Activated T-helper 1 cell treated with anti-CD3 and anti-CD28 coated beads, Interleukin-12 subunit alpha, Interleukin-12 subunit beta, Interleukin-2, Interleukin-4 antibody, amounts not matched to agents 30 ng/mL and 10 ng/mL and 1 ng/mL, durations not matched to agents 14 hours and 24 hours and 36 hours (primary cell): ENCODE measurements at regions not wholly inside any gene's neighbourhood (a gene's known extent, or its start where the extent isn't known, plus 50 kb on each side); places are given as distances from the start of the nearest gene placed in this dataset.
"Not testable (repeated sequence)": the region's sequence is repeated elsewhere in the genome, so short reads cannot be mapped to it uniquely, and the experiment has no call there.

Experiments
- DNase-seq: peaks from one replicate; pipeline ENCODE4 v3.0.0; 2021; ENCODE audit warnings: low spot score
- H3K27ac Mint-ChIP-seq: one replicate; pipeline ENCODE4 v1.8.0; 2021; ENCODE audit warnings: mild to moderate bottlenecking, mixed read lengths
- H3K27me3 Mint-ChIP-seq: one replicate; pipeline ENCODE4 v1.8.0; 2022; ENCODE audit warnings: mild to moderate bottlenecking, moderate library complexity, mixed read lengths; ENCODE audit not compliant: insufficient read depth
- H3K36me3 Mint-ChIP-seq: one replicate; pipeline ENCODE4 v1.8.0; 2021; ENCODE audit warnings: low read depth, mixed read lengths
- H3K4me1 Mint-ChIP-seq: one replicate; pipeline ENCODE4 v1.8.0; 2021; ENCODE audit warnings: low read depth, mixed read lengths
- H3K4me3 Mint-ChIP-seq: one replicate; pipeline ENCODE4 v1.8.0; 2021; ENCODE audit warnings: mild to moderate bottlenecking, moderate library complexity, mixed read lengths
- H3K9me3 Mint-ChIP-seq: one replicate; pipeline ENCODE4 v1.8.0; 2021; ENCODE audit warnings: mixed read lengths
- intact Hi-C: fragments of 100-400 bp; cut with micrococcal nuclease; formaldehyde crosslinking; loops from one replicate; pipeline ENCODE4 v1.15.1; 2024

GRCh38 chr1:181984006-181984405, 77.5 kb downstream of the ZNF648 start:
- peaks cover 18% of the 10 kb centered on the region for H3K27me3 Mint-ChIP-seq
- H3K9me3 Mint-ChIP-seq: no peaks in the 10 kb centered on the region
- no peak overlapping the region for H3K27ac Mint-ChIP-seq
- intact Hi-C loops: no loop called here
- DNase-seq: no peak
- peaks cover 5% of the 10 kb centered on the region for H3K4me1 Mint-ChIP-seq
- H3K4me3 Mint-ChIP-seq: no peak overlapping the region
- no peaks in the 10 kb centered on the region for H3K36me3 Mint-ChIP-seq

GRCh38 chr1:181981821-181982220, 79.7 kb downstream of the ZNF648 start:
- no peaks in the 10 kb centered on the region for H3K9me3 Mint-ChIP-seq
- peaks cover 17% of the 10 kb centered on the region for H3K27me3 Mint-ChIP-seq
- intact Hi-C loops: no loop called here
- peaks cover 5% of the 10 kb centered on the region for H3K4me1 Mint-ChIP-seq
- no peak overlapping the region for H3K4me3 Mint-ChIP-seq
- no peak for DNase-seq
- no peak overlapping the region for H3K27ac Mint-ChIP-seq
- no peaks in the 10 kb centered on the region for H3K36me3 Mint-ChIP-seq

GRCh38 chr1:181972256-181972655, 89.3 kb downstream of the ZNF648 start:
- no peaks in the 10 kb centered on the region for H3K9me3 Mint-ChIP-seq
- no peak overlapping the region for H3K27ac Mint-ChIP-seq
- no peak for DNase-seq
- H3K27me3 Mint-ChIP-seq: peaks cover 10% of the 10 kb centered on the region
- intact Hi-C loops: no loop called here
- H3K4me3 Mint-ChIP-seq: no peak overlapping the region
- no peaks in the 10 kb centered on the region for H3K36me3 Mint-ChIP-seq
- H3K4me1 Mint-ChIP-seq: no peaks in the 10 kb centered on the region

GRCh38 chr1:181971424-181971823, 90.1 kb downstream of the ZNF648 start:
- intact Hi-C loops: no loop called here
- Mint-ChIP-seq H3K4me3 (no peak overlapping the region), H3K27ac (no peak overlapping the region), H3K4me1 (no peaks in the 10 kb centered on the region), H3K9me3 (no peaks in the 10 kb centered on the region), H3K27me3 (peaks cover 8% of the 10 kb centered on the region), H3K36me3 (no peaks in the 10 kb centered on the region)
- no peak for DNase-seq

GRCh38 chr1:181969902-181970301, 91.6 kb downstream of the ZNF648 start:
- no peak overlapping the region for H3K27ac Mint-ChIP-seq
- H3K4me1 Mint-ChIP-seq: no peaks in the 10 kb centered on the region
- intact Hi-C loops: no loop called here
- peaks cover 2% of the 10 kb centered on the region for H3K27me3 Mint-ChIP-seq
- no peak overlapping the region for H3K4me3 Mint-ChIP-seq
- no peaks in the 10 kb centered on the region for H3K9me3 Mint-ChIP-seq
- no peaks in the 10 kb centered on the region for H3K36me3 Mint-ChIP-seq
- no peak for DNase-seq

GRCh38 chr1:181954696-181955095, 106.8 kb downstream of the ZNF648 start:
- H3K36me3 Mint-ChIP-seq, H3K4me3 Mint-ChIP-seq, intact Hi-C loops, H3K27ac Mint-ChIP-seq, DNase-seq, H3K4me1 Mint-ChIP-seq, H3K27me3 Mint-ChIP-seq: not testable (repeated sequence)
- peaks cover 23% of the 10 kb centered on the region for H3K9me3 Mint-ChIP-seq

GRCh38 chr1:181954178-181954577, 107.3 kb downstream of the ZNF648 start:
- DNase-seq, intact Hi-C loops, H3K36me3 Mint-ChIP-seq, H3K4me3 Mint-ChIP-seq, H3K27ac Mint-ChIP-seq, H3K27me3 Mint-ChIP-seq, H3K4me1 Mint-ChIP-seq: not testable (repeated sequence)
- H3K9me3 Mint-ChIP-seq: peaks cover 20% of the 10 kb centered on the region

- intact Hi-C loops: no loop called here
- no peak for DNase-seq
- Mint-ChIP-seq H3K4me1 (no peaks in the 10 kb centered on the region), H3K27ac (no peak overlapping the region), H3K36me3 (no peaks in the 10 kb centered on the region), H3K9me3 (peaks cover 14% of the 10 kb centered on the region), H3K27me3 (peaks cover 2% of the 10 kb centered on the region), H3K4me3 (no peak overlapping the region)
These were observed 107.9 kb downstream of the ZNF648 start for GRCh38 chr1:181953596-181953995.

GRCh38 chr1:181951213-181951612, 110.3 kb downstream of the ZNF648 start:
- Mint-ChIP-seq H3K9me3 (peaks cover 7% of the 10 kb centered on the region), H3K27me3 (peaks cover 2% of the 10 kb centered on the region), H3K4me3 (no peak overlapping the region), H3K4me1 (no peaks in the 10 kb centered on the region), H3K27ac (no peak overlapping the region), H3K36me3 (no peaks in the 10 kb centered on the region)
- DNase-seq: no peak
- intact Hi-C loops: no loop called here

GRCh38 chr1:181949500-181949899, 112.0 kb downstream of the ZNF648 start:
- Mint-ChIP-seq H3K9me3 (no peaks in the 10 kb centered on the region), H3K4me1 (no peaks in the 10 kb centered on the region), H3K27me3 (peaks cover 2% of the 10 kb centered on the region), H3K36me3 (no peaks in the 10 kb centered on the region), H3K27ac (no peak overlapping the region), H3K4me3 (no peak overlapping the region)
- intact Hi-C loops: no loop called here
- DNase-seq: no peak

- DNase-seq: no peak
- Mint-ChIP-seq H3K9me3 (no peaks in the 10 kb centered on the region), H3K4me1 (no peaks in the 10 kb centered on the region), H3K27me3 (peaks cover 2% of the 10 kb centered on the region), H3K27ac (no peak overlapping the region), H3K36me3 (no peaks in the 10 kb centered on the region), H3K4me3 (no peak overlapping the region)
- intact Hi-C loops: no loop called here
These were observed 113.1 kb downstream of the ZNF648 start for GRCh38 chr1:181948372-181948771.

GRCh38 chr1:181947441-181947840, 114.1 kb downstream of the ZNF648 start:
- intact Hi-C loops: no loop called here
- Mint-ChIP-seq H3K4me3 (no peak overlapping the region), H3K9me3 (no peaks in the 10 kb centered on the region), H3K27ac (no peak overlapping the region), H3K4me1 (no peaks in the 10 kb centered on the region), H3K27me3 (peaks cover 2% of the 10 kb centered on the region), H3K36me3 (no peaks in the 10 kb centered on the region)
- no peak for DNase-seq

GRCh38 chr1:181936768-181937581, 124.5 kb downstream of the ZNF648 start:
- Mint-ChIP-seq H3K27ac (no peak overlapping the region), H3K4me3 (no peak overlapping the region), H3K36me3 (no peaks in the 10 kb centered on the region), H3K9me3 (no peaks in the 10 kb centered on the region), H3K27me3 (peaks cover 2% of the 10 kb centered on the region), H3K4me1 (no peaks in the 10 kb centered on the region)
- intact Hi-C loops: loop anchor here (1.0 to 10.0 kb wide), 2 partner anchors 92 to 118 kb away; no protein-coding TSS in a partner anchor
- peak; percentile 8 for DNase-seq
